Mesothelial cell of epicardium (in vitro differentiated cells): ENCODE measurements at regions not wholly inside any gene's neighbourhood (a gene's known extent, or its start where the extent isn't known, plus 50 kb on each side); places are given as distances from the start of the nearest gene placed in this dataset.

Source experiments
- DNase-seq, 2 experiments: peaks; one replicate each; pipeline ENCODE4 v3.0.0; 2021; ENCODE audit warnings: low spot score in 2 of 2; ENCODE audit not compliant: unreplicated experiment in 2 of 2
- H3K27ac Mint-ChIP-seq: 2 replicates; pipeline ENCODE4 v1.8.0; 2021; ENCODE audit warnings: mixed read lengths
- H3K27me3 Mint-ChIP-seq: 2 replicates; pipeline ENCODE4 v1.8.0; 2021; ENCODE audit warnings: low read depth, mixed read lengths
- H3K36me3 Mint-ChIP-seq: 2 replicates; pipeline ENCODE4 v1.8.0; 2021; ENCODE audit warnings: mixed read lengths
- H3K4me1 Mint-ChIP-seq: 2 replicates; pipeline ENCODE4 v1.8.0; 2021; ENCODE audit warnings: mixed read lengths
- H3K4me3 Mint-ChIP-seq: 2 replicates; pipeline ENCODE4 v1.8.0; 2021; ENCODE audit warnings: mild to moderate bottlenecking, moderate library complexity, mixed read lengths
- H3K9me3 Mint-ChIP-seq: 2 replicates; pipeline ENCODE4 v1.8.0; 2021; ENCODE audit warnings: mixed read lengths
- CTCF ChIP-seq: fragments of 200-600 bp; sonication (generic); IDR thresholded peaks from one replicate; pipeline ENCODE4 v1.5.0; 2021; ENCODE audit warnings: antibody characterized with exemption; ENCODE audit not compliant: unreplicated experiment

GRCh38 chr4:12519426-12519825 is 964.7 kb downstream of the RAB28 start:
- DNase-seq: no peak
- Mint-ChIP-seq H3K27me3 (no peaks in the 10 kb centered on the region), H3K4me1 (no peaks in the 10 kb centered on the region), H3K36me3 (no peaks in the 10 kb centered on the region), H3K9me3 (peaks cover 23% of the 10 kb centered on the region), H3K27ac (no peak overlapping the region), H3K4me3 (no peak overlapping the region)
- TF ChIP-seq CTCF: no peak

- H3K27ac Mint-ChIP-seq: no peak overlapping the region
- H3K36me3 Mint-ChIP-seq: no peaks in the 10 kb centered on the region
- no peak for DNase-seq
- H3K4me3 Mint-ChIP-seq: no peak overlapping the region
- no peaks in the 10 kb centered on the region for H3K27me3 Mint-ChIP-seq
- no peaks in the 10 kb centered on the region for H3K4me1 Mint-ChIP-seq
- TF ChIP-seq CTCF: no peak
- peaks cover 6% of the 10 kb centered on the region for H3K9me3 Mint-ChIP-seq
Measured at GRCh38 chr4:12507868-12508481, 976.2 kb downstream of the RAB28 start.

GRCh38 chr4:12500409-12500808 is 983.7 kb downstream of the RAB28 start:
- no peak overlapping the region for H3K4me3 Mint-ChIP-seq
- TF ChIP-seq CTCF: no peak
- no peaks in the 10 kb centered on the region for H3K36me3 Mint-ChIP-seq
- no peak overlapping the region for H3K27ac Mint-ChIP-seq
- H3K9me3 Mint-ChIP-seq: peaks cover 4% of the 10 kb centered on the region
- DNase-seq: no peak
- no peaks in the 10 kb centered on the region for H3K4me1 Mint-ChIP-seq
- H3K27me3 Mint-ChIP-seq: no peaks in the 10 kb centered on the region

GRCh38 chr4:12499693-12500092 is 984.4 kb downstream of the RAB28 start:
- peaks cover 4% of the 10 kb centered on the region for H3K9me3 Mint-ChIP-seq
- H3K4me1 Mint-ChIP-seq: no peaks in the 10 kb centered on the region
- no peak for DNase-seq
- H3K27ac Mint-ChIP-seq: no peak overlapping the region
- no peak for TF ChIP-seq CTCF
- no peak overlapping the region for H3K4me3 Mint-ChIP-seq
- H3K27me3 Mint-ChIP-seq: no peaks in the 10 kb centered on the region
- H3K36me3 Mint-ChIP-seq: no peaks in the 10 kb centered on the region

GRCh38 chr4:12495211-12495610 is 988.9 kb downstream of the RAB28 start:
- no peak for DNase-seq
- Mint-ChIP-seq H3K4me3 (no peak overlapping the region), H3K9me3 (peaks cover 8% of the 10 kb centered on the region), H3K36me3 (no peaks in the 10 kb centered on the region), H3K27me3 (no peaks in the 10 kb centered on the region), H3K27ac (no peak overlapping the region), H3K4me1 (no peaks in the 10 kb centered on the region)
- no peak for TF ChIP-seq CTCF
